IMR-90 (cell line): ENCODE measurements at regions not wholly inside any gene's neighbourhood (a gene's known extent, or its start where the extent isn't known, plus 50 kb on each side); places are given as distances from the start of the nearest gene placed in this dataset.

Experiments
- ATAC-seq: fragments of 200-7000 bp; cut with Tn5 transposase; 2 replicates; pipeline ENCODE4 v1.9.1; 2020; ENCODE audit warnings: low read depth, mild to moderate bottlenecking, moderate library complexity
- BruUV-seq: library from RNA; stranded (reverse); fragments of 400-500 nt; replicated peaks from 2 replicates; lab custom pipeline; 2021; lab: Mats Ljungman, UMichigan
- CTCF ChIA-PET: fragments of 300-600 bp; formaldehyde crosslinking; extraction: SDS; loops from one replicate; lab custom pipeline; 2021; ENCODE audit warnings: antibody characterized with exemption; lab: Yijun Ruan, JAX
- POLR2A ChIA-PET: fragments of 300-600 bp; sonication (Branson Sonifier 250); formaldehyde crosslinking; loops from one replicate; lab custom pipeline; 2022; ENCODE audit warnings: antibody characterized with exemption; ENCODE audit not compliant: unreplicated experiment; lab: Charles Lee
- DNase-seq: peaks from one replicate; pipeline ENCODE4 v3.0.0; 2013
- H2AFZ ChIP-seq: replicated peaks from 2 replicates; pipeline ENCODE3; 2013; ENCODE audit warnings: low read length, mild to moderate bottlenecking; ENCODE audit not compliant: poor library complexity
- H2AK5ac ChIP-seq: 2 replicates; pipeline ENCODE4 v1.6.1; 2013; ENCODE audit warnings: low read depth, low read length, inconsistent platforms
- H2AK9ac ChIP-seq: replicated peaks from 2 replicates; pipeline ENCODE3; 2013; ENCODE audit warnings: mild to moderate bottlenecking, low read depth, low read length, moderate library complexity; ENCODE audit not compliant: poor library complexity
- H2BK120ac ChIP-seq: 2 replicates; pipeline ENCODE4 v1.6.1; 2013; ENCODE audit warnings: low read depth, low read length, inconsistent platforms
- H2BK15ac ChIP-seq: 3 replicates; pipeline ENCODE4 v1.6.1; 2013; ENCODE audit warnings: low read depth, low read length, inconsistent platforms
- H2BK20ac ChIP-seq: 2 replicates; pipeline ENCODE4 v1.6.1; 2013; ENCODE audit warnings: low read depth, mild to moderate bottlenecking, inconsistent platforms, low read length, moderate library complexity
- H2BK5ac ChIP-seq: 2 replicates; pipeline ENCODE4 v1.6.1; 2013; ENCODE audit warnings: mild to moderate bottlenecking, low read depth, low read length, inconsistent platforms; ENCODE audit not compliant: poor library complexity, severe bottlenecking
- H3K14ac ChIP-seq: replicated peaks from 2 replicates; pipeline ENCODE4 v1.6.1; 2013; ENCODE audit warnings: low read depth, low read length, inconsistent platforms
- H3K18ac ChIP-seq: 2 replicates; pipeline ENCODE4 v1.6.1; 2013; ENCODE audit warnings: low read depth, low read length, control low read depth
- H3K23ac ChIP-seq: 2 replicates; pipeline ENCODE4 v1.6.1; 2013; ENCODE audit warnings: low read depth, low read length, inconsistent platforms
- H3K27ac ChIP-seq: 2 replicates; pipeline ENCODE4 v1.5.1; 2013; ENCODE audit warnings: mild to moderate bottlenecking, control low read depth, low read length; ENCODE audit not compliant: insufficient read depth
- H3K27me3 ChIP-seq: 2 replicates; pipeline ENCODE4 v1.6.1; 2013; ENCODE audit warnings: low read length; ENCODE audit not compliant: control insufficient read depth, insufficient read depth
- H3K36me3 ChIP-seq: 2 replicates; pipeline ENCODE4 v1.6.1; 2013; ENCODE audit warnings: low read length, mixed read lengths; ENCODE audit not compliant: control insufficient read depth, insufficient read depth
- H3K4ac ChIP-seq: 2 replicates; pipeline ENCODE4 v1.6.1; 2013; ENCODE audit warnings: low read depth, low read length, inconsistent platforms
- H3K4me1 ChIP-seq: 2 replicates; pipeline ENCODE4 v1.6.1; 2013; ENCODE audit warnings: low read length, mixed read lengths; ENCODE audit not compliant: control insufficient read depth, insufficient read depth
- H3K4me2 ChIP-seq: 2 replicates; pipeline ENCODE4 v1.6.1; 2013; ENCODE audit warnings: low read depth, mild to moderate bottlenecking, control low read depth, low read length, moderate library complexity
- H3K4me3 ChIP-seq: 2 replicates; pipeline ENCODE4 v1.5.1; 2013; ENCODE audit warnings: low read depth, mild to moderate bottlenecking, control low read depth, low read length, moderate library complexity; ENCODE audit not compliant: insufficient read depth
- H3K56ac ChIP-seq: 2 replicates; pipeline ENCODE4 v1.6.1; 2013; ENCODE audit warnings: low read length, inconsistent platforms; ENCODE audit not compliant: insufficient read depth; ENCODE audit errors: extremely low read depth
- H3K79me1 ChIP-seq, 2 experiments: 2 replicates each; pipeline ENCODE4 v1.6.1; 2013; ENCODE audit warnings: low read length in 2 of 2, inconsistent platforms in 1 of 2, low read depth in 1 of 2
- H3K9ac ChIP-seq: 2 replicates; pipeline ENCODE4 v1.6.1; 2013; ENCODE audit warnings: low read depth, low read length, control low read depth
- H3K9me1 ChIP-seq: 2 replicates; pipeline ENCODE4 v1.6.1; 2013; ENCODE audit warnings: low read length, inconsistent platforms; ENCODE audit not compliant: insufficient read depth
- H3K9me3 ChIP-seq: 2 replicates; pipeline ENCODE4 v1.6.1; 2013; ENCODE audit warnings: low read length; ENCODE audit not compliant: control insufficient read depth, insufficient read depth
- H4K20me1 ChIP-seq: 2 replicates; pipeline ENCODE4 v1.6.1; 2013; ENCODE audit warnings: low read length, inconsistent platforms; ENCODE audit not compliant: insufficient read depth
- H4K5ac ChIP-seq: 2 replicates; pipeline ENCODE4 v1.6.1; 2013; ENCODE audit warnings: mild to moderate bottlenecking, low read depth, low read length, control low read depth
- H4K8ac ChIP-seq, 2 experiments: 2 replicates each; pipeline ENCODE4 v1.6.1; 2013; ENCODE audit warnings: low read depth in 2 of 2, low read length in 2 of 2, control low read depth in 1 of 2, inconsistent platforms in 1 of 2
- H4K91ac ChIP-seq: 2 replicates; pipeline ENCODE4 v1.6.1; 2013; ENCODE audit warnings: low read depth, low read length, inconsistent platforms; ENCODE audit not compliant: insufficient read depth
- BHLHE40 ChIP-seq: fragments of 150-350 bp; IDR thresholded peaks from 2 replicates; pipeline ENCODE4 v1.6.1; 2016; ENCODE audit warnings: mild to moderate bottlenecking, low read depth, low read length
- CEBPB ChIP-seq: IDR thresholded peaks from 2 replicates; pipeline ENCODE4 v1.6.1; 2012; ENCODE audit warnings: low read depth, low read length, improper control_type of control experiment
- CHD1 ChIP-seq: IDR thresholded peaks from 2 replicates; pipeline ENCODE4 v1.6.1; 2012; ENCODE audit warnings: low read depth, low read length, improper control_type of control experiment
- CTCF ChIP-seq: conservative IDR thresholded peaks from 2 replicates; pipeline ENCODE4 v1.5.1; 2012; ENCODE audit warnings: mild to moderate bottlenecking, low read depth, low read length, improper control_type of control experiment
- ELK1 ChIP-seq: fragments of 150-350 bp; IDR thresholded peaks from 2 replicates; pipeline ENCODE4 v1.6.1; 2016; ENCODE audit warnings: low read depth, mild to moderate bottlenecking, low read length, moderate library complexity, borderline replicate concordance
- FOS ChIP-seq: fragments of 150-350 bp; IDR thresholded peaks from 2 replicates; pipeline ENCODE4 v1.6.1; 2016; ENCODE audit warnings: low read depth, low read length
- MAFK ChIP-seq: IDR thresholded peaks from 2 replicates; pipeline ENCODE4 v1.6.1; 2012; ENCODE audit warnings: low read depth, low read length, improper control_type of control experiment
- MAZ ChIP-seq: IDR thresholded peaks from 2 replicates; pipeline ENCODE4 v1.6.1; 2012; ENCODE audit warnings: low read depth, mild to moderate bottlenecking, low read length, improper control_type of control experiment, moderate library complexity, borderline replicate concordance
- MXI1 ChIP-seq: IDR thresholded peaks from 2 replicates; pipeline ENCODE4 v1.6.1; 2012; ENCODE audit warnings: low read depth, mild to moderate bottlenecking, low read length, moderate library complexity, borderline replicate concordance
- NFE2L2 ChIP-seq: fragments of 150-350 bp; IDR thresholded peaks from 2 replicates; pipeline ENCODE4 v1.6.1; 2016; ENCODE audit warnings: low read depth, mild to moderate bottlenecking, low read length
- POLR2A ChIP-seq: IDR thresholded peaks from 2 replicates; pipeline ENCODE4 v1.6.1; 2012; ENCODE audit warnings: mild to moderate bottlenecking, low read depth, low read length
- RAD21 ChIP-seq: IDR thresholded peaks from 2 replicates; pipeline ENCODE4 v1.6.1; 2012; ENCODE audit warnings: low read length, improper control_type of control experiment
- RCOR1 ChIP-seq: IDR thresholded peaks from 2 replicates; pipeline ENCODE4 v1.6.1; 2012; ENCODE audit warnings: mild to moderate bottlenecking, low read length, improper control_type of control experiment; ENCODE audit not compliant: insufficient replicate concordance
- RFX5 ChIP-seq: IDR thresholded peaks from 2 replicates; pipeline ENCODE4 v1.8.0; 2012; ENCODE audit warnings: low read depth, mild to moderate bottlenecking, low read length, moderate library complexity
- SMC3 ChIP-seq: fragments of 150-350 bp; IDR thresholded peaks from 2 replicates; pipeline ENCODE4 v1.6.1; 2016; ENCODE audit warnings: low read depth, mild to moderate bottlenecking, antibody characterized with exemption, low read length, moderate library complexity
- USF2 ChIP-seq: fragments of 150-350 bp; IDR thresholded peaks from 2 replicates; pipeline ENCODE4 v1.6.1; 2017; ENCODE audit warnings: mild to moderate bottlenecking, antibody characterized with exemption, low read length, low read depth
- WGBS, 2 experiments: methylation state at CpG; one replicate each; pipeline versions ENCODE4 v1.1.5 to v1.1.7; 2013; ENCODE audit warnings: missing lambda C conversion rate in 2 of 2; ENCODE audit not compliant: insufficient read length in 1 of 2; ENCODE audit errors: extremely low coverage in 2 of 2; 5-methylcytosine and 5-hydroxymethylcytosine counted together
- dilution Hi-C: fragments of 300-500 bp; cut with HindIII; formaldehyde crosslinking; loops from one replicate; pipeline ENCODE4 v1.14.3; 2018; ENCODE audit warnings: low sequenced_read_pairs; ENCODE audit not compliant: unreplicated experiment
- in situ Hi-C: fragments of 300-500 bp; cut with MboI; formaldehyde crosslinking; loops from 3 replicates; pipeline ENCODE4 v1.14.3; 2019; ENCODE audit warnings: low sequenced_read_pairs, inconsistent platforms, mixed read lengths
- intact Hi-C: fragments of 100-400 bp; cut with micrococcal nuclease; formaldehyde crosslinking; loops from 2 replicates; pipeline ENCODE4 v1.10.0; 2022

GRCh38 chr6:85749236-85749635 lies 106.5 kb upstream of the SYNCRIP start:
- Histone ChIP-seq H3K4me1 (peaks cover 2% of the 10 kb centered on the region; the same call in 1 of the 2 replicates), H3K4me3 (no peak overlapping the region), H2AK9ac (no peak overlapping the region), H4K20me1 (no peaks in the 10 kb centered on the region), H3K23ac (no peak overlapping the region), H3K4ac (no peak overlapping the region), H4K91ac (no peak overlapping the region), H2AFZ (no peak overlapping the region), H3K79me1 (no peaks in the 10 kb centered on the region), H3K9me3 (no peaks in the 10 kb centered on the region), H3K27ac (no peak overlapping the region), H4K8ac (no peak overlapping the region), H2BK20ac (no peak overlapping the region), H3K36me3 (no peaks in the 10 kb centered on the region), H3K56ac (no peak overlapping the region), H3K9me1 (no peaks in the 10 kb centered on the region), H3K27me3 (no peaks in the 10 kb centered on the region; the same call in 1 of the 2 replicates), H3K4me2 (no peak overlapping the region), H2AK5ac (no peak overlapping the region), H3K18ac (no peak overlapping the region), H2BK120ac (peak overlapping the region; percentile 10; the same call in 1 of the 2 replicates), H2BK5ac (no peak overlapping the region), H3K9ac (no peak overlapping the region), H4K5ac (no peak overlapping the region), H3K14ac (no peak overlapping the region), H2BK15ac (no peak overlapping the region)
- DNase-seq (no peak), ATAC-seq (no peak)
- WGBS, 2 experiments = 76% methylated on average over 2 of the region's 4 CpGs; no CpG with 5 or more reads in 1 of the 2 experiments
- CTCF ChIA-PET = no interaction called here
- dilution Hi-C loops (no loop called here), intact Hi-C loops (no loop called here), in situ Hi-C loops (no loop called here)
- POLR2A ChIA-PET = no interaction called here
- no TSS peak for BruUV-seq
- TF ChIP-seq RFX5 (no peak), MAZ (no peak), MAFK (no peak), CTCF (no peak), POLR2A (no peak), ELK1 (no peak), CHD1 (no peak), SMC3 (no peak), MXI1 (no peak), RCOR1 (no peak), CEBPB (no peak), RAD21 (no peak), USF2 (no peak), NFE2L2 (no peak), FOS (no peak), BHLHE40 (no peak)
